Suprapubic skin (tissue), 3 donors: ENCODE measurements at regions not wholly inside any gene's neighbourhood (a gene's known extent, or its start where the extent isn't known, plus 50 kb on each side); places are given as distances from the start of the nearest gene placed in this dataset.

Experiments used
- CTCF ChIP-seq, 2 donors: fragments of 200-600 bp in 1 of 2; fragments of 450-650 bp in 1 of 2; sonication (generic) in 1 of 2; IDR thresholded peaks; one replicate each; pipeline ENCODE4 v1.5.1; 2016 to 2019; ENCODE audit warnings: antibody characterized with exemption in 2 of 2, mild to moderate bottlenecking in 1 of 2, moderate library complexity in 1 of 2
- EP300 ChIP-seq: sonication (generic); formaldehyde crosslinking; IDR thresholded peaks from one replicate; pipeline ENCODE4 v1.6.1; 2017; ENCODE audit warnings: antibody characterized with exemption
- POLR2A ChIP-seq, 2 donors: fragments of 450-650 bp; IDR thresholded peaks; one replicate each; pipeline ENCODE4 v1.6.1; 2017; ENCODE audit warnings: antibody characterized with exemption in 2 of 2, mild to moderate bottlenecking in 2 of 2, moderate library complexity in 2 of 2

- no peak for TF ChIP-seq EP300
- no peak for TF ChIP-seq CTCF (IDR thresholded peaks at IDR 0.05)
- TF ChIP-seq POLR2A (IDR thresholded peaks at IDR 0.05) = no peak
Measured at GRCh38 chr20:11076434-11077105, 402.8 kb upstream of the JAG1 start.
